Immature natural killer cell (primary cell): ENCODE measurements at regions not wholly inside any gene's neighbourhood (a gene's known extent, or its start where the extent isn't known, plus 50 kb on each side); places are given as distances from the start of the nearest gene placed in this dataset.

ENCODE experiments used
- DNase-seq, 3 donors: peaks; one replicate each; pipeline ENCODE4 v3.0.0; 2022; ENCODE audit warnings: mixed read lengths in 1 of 3
- H3K27ac Mint-ChIP-seq, 6 donors: one replicate each; pipeline ENCODE4 v1.8.0; 2020; ENCODE audit warnings: mixed read lengths in 6 of 6, mild to moderate bottlenecking in 5 of 6, inconsistent platforms in 4 of 6, moderate library complexity in 3 of 6
- H3K27me3 Mint-ChIP-seq, 3 donors: one replicate each; pipeline ENCODE4 v1.8.0; 2020 to 2021; ENCODE audit warnings: low read depth in 3 of 3, mild to moderate bottlenecking in 3 of 3, mixed read lengths in 3 of 3, moderate library complexity in 3 of 3, inconsistent platforms in 1 of 3
- H3K36me3 Mint-ChIP-seq, 3 donors: one replicate each; pipeline ENCODE4 v1.8.0; 2020; ENCODE audit warnings: mixed read lengths in 3 of 3, inconsistent platforms in 2 of 3, mild to moderate bottlenecking in 2 of 3
- H3K4me1 Mint-ChIP-seq, 2 donors: one replicate each; pipeline ENCODE4 v1.8.0; 2020; ENCODE audit warnings: inconsistent platforms in 2 of 2, mild to moderate bottlenecking in 2 of 2, mixed read lengths in 2 of 2, moderate library complexity in 1 of 2
- H3K4me3 Mint-ChIP-seq, 5 donors: one replicate each; pipeline ENCODE4 v1.8.0; 2020; ENCODE audit warnings: mild to moderate bottlenecking in 5 of 5, mixed read lengths in 5 of 5, inconsistent platforms in 3 of 5, moderate library complexity in 3 of 5
- H3K9me3 Mint-ChIP-seq, 6 donors: one replicate each; pipeline ENCODE4 v1.8.0; 2020; ENCODE audit warnings: mild to moderate bottlenecking in 6 of 6, mixed read lengths in 6 of 6, inconsistent platforms in 4 of 6, moderate library complexity in 3 of 6

DNA sequence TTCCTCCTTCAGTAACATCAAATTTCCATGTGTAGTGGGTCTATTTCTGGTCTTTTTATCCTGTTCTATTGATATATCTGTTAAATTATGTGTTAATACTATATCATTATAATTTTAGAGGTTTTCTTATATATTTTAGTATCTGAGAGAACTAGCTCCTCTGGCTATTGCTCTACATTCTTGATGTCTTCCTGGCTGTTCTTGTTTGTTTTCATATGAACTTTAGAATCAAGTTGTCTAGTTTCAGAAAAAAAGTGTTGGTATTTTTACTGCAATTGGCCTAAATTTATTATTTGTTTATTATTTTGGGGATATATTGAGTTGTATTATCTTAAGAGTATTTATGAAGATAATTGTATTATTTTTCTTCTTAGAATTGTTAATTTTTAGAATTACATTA is 128.0 kb upstream of the ZNF618 start:
- Mint-ChIP-seq H3K27me3 (peaks cover 5 to 11% (median 7%) of the 10 kb centered on the region in 3 donors), H3K9me3 (peaks cover 7 to 26% (median 12%) of the 10 kb centered on the region in 6 donors), H3K36me3 (peaks cover 4 to 20% (median 9%) of the 10 kb centered on the region in 3 donors), H3K4me3 (no peak overlapping the region), H3K4me1 (no peaks in the 10 kb centered on the region), H3K27ac (no peak overlapping the region)
- no peak for DNase-seq

DNA sequence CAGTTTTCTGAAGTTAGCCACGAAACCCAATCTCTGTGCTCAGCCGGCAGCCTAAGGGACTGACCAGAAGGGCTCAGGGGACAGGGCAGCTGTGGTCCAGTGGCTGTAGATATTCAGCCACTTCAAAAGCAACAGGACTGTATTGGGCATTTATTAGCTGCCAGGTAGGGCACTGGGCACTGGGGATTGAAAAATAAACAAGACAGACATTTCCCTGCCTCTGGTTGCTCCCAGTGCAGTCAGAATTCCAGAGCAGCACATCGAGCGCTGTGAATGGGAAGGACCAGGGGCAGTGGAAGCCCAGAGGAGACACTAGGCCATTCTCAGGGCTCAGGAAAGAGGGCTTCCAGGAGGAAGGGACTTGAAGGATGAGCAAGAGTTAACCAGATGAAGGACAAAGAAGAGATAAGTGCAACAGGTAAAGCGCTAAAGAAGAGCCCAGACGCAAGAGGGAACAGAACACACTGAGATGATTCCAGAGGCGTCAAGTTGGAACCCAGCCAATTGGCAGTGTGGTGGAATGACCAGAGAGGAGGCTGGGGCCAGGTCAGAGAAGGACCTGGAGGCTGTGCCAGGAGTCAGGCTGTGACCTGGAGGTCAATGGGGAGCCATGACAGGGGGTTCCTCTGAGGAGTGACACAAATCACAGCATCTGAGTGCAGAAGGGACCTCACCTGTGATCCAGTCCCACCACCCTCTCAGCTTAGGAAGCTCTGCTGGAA is 122.5 kb upstream of the ZNF618 start:
- Mint-ChIP-seq H3K4me3 (no peak overlapping the region), H3K4me1 (peaks cover 2 to 7% of the 10 kb centered on the region in 2 donors), H3K36me3 (peaks cover 0 to 8% (median 3%) of the 10 kb centered on the region in 3 donors), H3K27ac (no peak overlapping the region), H3K9me3 (peaks cover 3 to 17% (median 7%) of the 10 kb centered on the region in 6 donors), H3K27me3 (peaks cover 5 to 12% (median 9%) of the 10 kb centered on the region in 3 donors)
- no peak for DNase-seq

DNA sequence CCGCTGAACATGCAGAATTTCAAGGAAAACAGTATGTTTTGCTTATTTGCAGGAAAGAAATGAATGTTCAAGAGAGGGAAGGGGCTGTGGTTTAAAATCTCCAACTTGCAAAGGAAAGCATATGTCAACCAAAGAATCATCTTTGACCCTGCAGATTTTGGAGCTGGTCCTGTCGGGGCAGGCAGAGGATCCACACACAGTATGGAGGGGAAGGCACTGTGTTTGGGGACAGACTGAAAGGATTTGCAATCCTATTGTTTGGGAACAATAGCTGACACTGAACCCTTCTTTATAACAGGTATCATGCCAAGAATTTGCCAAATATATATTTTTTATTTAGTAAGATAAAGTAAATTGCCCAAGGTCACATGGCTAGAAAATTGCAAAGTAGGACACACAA is 121.4 kb upstream of the ZNF618 start:
- Mint-ChIP-seq H3K9me3 (peaks cover 0 to 15% (median 7%) of the 10 kb centered on the region in 6 donors), H3K4me3 (no peak overlapping the region), H3K36me3 (peaks cover 3 to 7% (median 7%) of the 10 kb centered on the region in 3 donors), H3K27ac (no peak overlapping the region), H3K4me1 (peaks cover 2 to 7% of the 10 kb centered on the region in 2 donors), H3K27me3 (peaks cover 4 to 16% (median 5%) of the 10 kb centered on the region in 3 donors)
- no peak for DNase-seq

DNA sequence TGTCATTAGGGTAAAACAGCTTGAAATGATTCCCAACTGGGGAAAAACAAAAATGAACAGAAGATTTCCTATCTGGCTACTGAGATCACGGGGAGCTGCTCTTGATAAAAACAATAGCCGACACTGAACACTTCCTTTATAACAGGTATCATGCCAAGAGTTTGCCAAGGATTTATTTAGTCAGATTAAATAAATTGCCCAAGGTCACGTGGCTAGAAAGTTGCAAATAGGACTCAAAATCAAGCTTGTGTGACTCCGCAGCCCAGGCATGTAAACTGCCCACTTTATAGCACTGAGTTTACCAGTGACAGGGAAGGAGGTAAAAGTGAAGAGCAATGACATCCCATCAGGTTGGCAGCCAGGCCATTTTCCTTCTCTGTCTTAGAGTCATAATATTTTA is 120.7 kb upstream of the ZNF618 start:
- Mint-ChIP-seq H3K4me1 (peaks cover 2 to 7% of the 10 kb centered on the region in 2 donors), H3K36me3 (peaks cover 3 to 7% (median 7%) of the 10 kb centered on the region in 3 donors), H3K4me3 (no peak overlapping the region), H3K27ac (no peak overlapping the region), H3K27me3 (peaks cover 4 to 16% (median 5%) of the 10 kb centered on the region in 3 donors), H3K9me3 (peaks cover 0 to 9% (median 7%) of the 10 kb centered on the region in 6 donors)
- no peak for DNase-seq

DNA sequence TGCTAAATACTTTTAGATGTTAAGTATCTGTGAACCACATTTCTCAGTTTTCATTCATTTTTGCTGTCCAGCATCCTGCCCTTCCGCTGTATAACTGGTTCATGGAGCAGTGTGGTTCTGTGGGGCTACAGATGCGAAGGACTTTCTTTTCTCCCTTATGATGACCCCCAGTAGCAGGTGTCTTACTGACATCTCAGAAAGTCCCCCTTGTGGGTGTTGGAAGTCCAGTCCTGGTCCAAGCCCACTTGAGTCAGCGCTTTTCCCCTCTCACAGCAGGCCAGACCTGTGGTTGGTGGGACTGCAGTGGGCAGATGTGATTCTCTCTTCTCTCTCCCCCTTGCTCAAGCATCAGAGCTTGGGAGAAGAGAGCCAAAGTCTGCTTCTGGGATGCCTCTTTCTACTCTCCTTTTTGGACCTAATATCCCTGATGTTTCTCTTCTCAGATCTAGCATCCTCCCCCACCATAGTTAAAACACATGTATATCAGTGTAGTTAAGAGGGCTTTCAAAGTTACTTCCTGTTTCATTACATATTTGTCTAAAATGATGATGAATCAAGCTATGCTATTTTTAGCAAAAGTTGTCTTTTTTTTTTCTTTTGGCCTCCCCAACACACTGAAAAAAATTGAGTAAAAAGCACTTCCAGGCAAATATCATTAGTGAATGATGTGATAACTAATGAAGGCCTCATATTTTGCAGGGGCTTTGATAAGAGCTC is 119.5 kb upstream of the ZNF618 start:
- peaks cover 0 to 9% (median 7%) of the 10 kb centered on the region in 6 donors for H3K9me3 Mint-ChIP-seq
- peaks cover 3 to 7% (median 7%) of the 10 kb centered on the region in 3 donors for H3K36me3 Mint-ChIP-seq
- peaks cover 2 to 19% (median 5%) of the 10 kb centered on the region in 3 donors for H3K27me3 Mint-ChIP-seq
- H3K4me1 Mint-ChIP-seq = peaks cover 2 to 7% of the 10 kb centered on the region in 2 donors
- H3K4me3 Mint-ChIP-seq = no peak overlapping the region
- no peak for DNase-seq
- H3K27ac Mint-ChIP-seq = no peak overlapping the region

DNA sequence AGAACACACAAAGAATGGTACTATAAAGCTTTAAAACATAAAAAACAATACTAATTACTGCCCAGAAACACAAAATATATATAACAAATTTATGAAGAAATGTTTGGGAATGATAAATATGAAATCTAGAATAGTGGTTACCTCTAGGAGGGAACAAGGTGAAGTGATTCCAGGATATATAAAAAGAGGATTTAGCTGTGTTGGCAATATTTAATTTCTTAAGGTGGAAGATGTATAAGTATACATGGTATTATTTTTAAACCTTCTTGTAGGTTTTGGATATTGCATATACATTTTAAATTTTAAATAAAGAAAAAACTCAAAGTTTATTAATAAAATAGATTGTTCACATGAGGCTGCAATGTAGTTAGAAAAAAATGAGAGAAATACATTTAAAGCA is 112.7 kb upstream of the ZNF618 start:
- no peak for DNase-seq
- Mint-ChIP-seq H3K4me1 (peaks cover 17 to 19% of the 10 kb centered on the region in 2 donors), H3K9me3 (peaks cover 0 to 18% (median 7%) of the 10 kb centered on the region in 6 donors), H3K36me3 (peaks cover 3 to 11% (median 11%) of the 10 kb centered on the region in 3 donors), H3K4me3 (no peak overlapping the region), H3K27me3 (peaks cover 0 to 14% (median 0%) of the 10 kb centered on the region in 3 donors), H3K27ac (no peak overlapping the region)

DNA sequence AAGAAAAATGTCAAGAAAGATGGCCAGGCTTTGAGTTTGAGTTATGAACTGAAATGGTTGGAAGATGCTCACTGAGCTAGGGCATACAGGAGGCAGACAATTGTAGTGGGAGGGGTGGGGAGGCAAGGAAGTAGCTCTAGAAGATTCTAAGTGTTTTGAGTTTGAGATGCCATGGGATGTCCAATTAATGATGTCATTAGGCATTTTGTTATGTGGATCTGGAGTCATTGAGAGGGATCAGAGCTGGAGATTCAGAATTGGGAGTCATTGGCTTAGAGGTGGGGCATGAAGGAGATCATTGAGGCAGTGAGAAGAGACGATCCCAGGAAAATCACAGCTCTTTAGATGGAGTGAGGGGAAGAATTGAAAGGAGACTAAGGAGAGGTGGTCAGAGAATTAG is 111.5 kb upstream of the ZNF618 start:
- Mint-ChIP-seq H3K4me1 (peaks cover 17 to 19% of the 10 kb centered on the region in 2 donors), H3K27me3 (peaks cover 0 to 9% (median 0%) of the 10 kb centered on the region in 3 donors), H3K36me3 (peaks cover under 1 to 5% (median 4%) of the 10 kb centered on the region in 3 donors), H3K27ac (no peak overlapping the region), H3K4me3 (no peak overlapping the region), H3K9me3 (peaks cover 0 to 11% (median 1%) of the 10 kb centered on the region in 6 donors)
- no peak for DNase-seq

DNA sequence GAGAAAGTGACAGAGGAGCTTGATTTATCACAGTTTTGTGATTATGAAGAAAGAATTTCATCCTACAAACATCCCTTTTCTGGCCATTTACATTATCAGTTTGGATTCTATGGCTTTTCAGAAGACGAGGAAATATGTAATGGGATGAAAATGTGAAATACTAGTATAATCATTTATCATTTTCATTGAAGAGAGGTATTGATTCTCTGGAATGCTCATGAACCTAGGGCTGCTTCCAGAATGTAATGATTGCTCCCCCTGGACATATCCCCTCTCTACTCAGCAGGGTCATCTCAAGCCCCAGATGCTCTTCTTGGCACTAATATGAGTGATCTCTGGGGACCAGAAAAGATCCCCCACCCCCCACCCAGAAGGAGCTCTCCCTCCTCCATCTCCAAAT is 106.7 kb upstream of the ZNF618 start:
- H3K27me3 Mint-ChIP-seq = peaks cover 0 to 8% (median 5%) of the 10 kb centered on the region in 3 donors
- no peak for DNase-seq
- peaks cover 0 to 9% (median 0%) of the 10 kb centered on the region in 6 donors for H3K9me3 Mint-ChIP-seq
- H3K4me1 Mint-ChIP-seq = peaks cover 17 to 19% of the 10 kb centered on the region in 2 donors
- H3K27ac Mint-ChIP-seq = no peak overlapping the region
- H3K4me3 Mint-ChIP-seq = no peak overlapping the region
- peaks cover 0 to 4% (median 4%) of the 10 kb centered on the region in 3 donors for H3K36me3 Mint-ChIP-seq

DNA sequence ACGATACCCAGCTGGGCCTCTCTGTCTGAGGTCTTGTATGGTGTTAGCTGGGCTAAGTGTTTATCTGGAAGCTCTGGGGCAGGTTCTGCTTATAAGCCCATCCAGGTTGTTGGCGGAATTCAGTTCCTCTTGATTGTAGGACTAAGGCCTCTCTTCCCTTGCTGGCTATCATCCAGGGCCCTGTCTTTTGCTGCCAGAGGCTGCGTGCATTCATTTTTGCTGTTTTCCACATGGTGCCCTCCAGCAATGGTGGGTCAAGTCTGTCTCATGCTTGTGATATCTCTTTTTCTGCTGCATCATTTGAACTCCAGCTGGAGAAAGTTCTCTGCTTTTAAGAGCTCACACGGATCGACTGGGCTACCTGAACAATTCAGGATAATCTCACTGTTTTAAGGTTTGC is 105.7 kb upstream of the ZNF618 start:
- Mint-ChIP-seq H3K27ac (no peak overlapping the region), H3K27me3 (peaks cover 1 to 10% (median 5%) of the 10 kb centered on the region in 3 donors), H3K4me3 (no peak overlapping the region), H3K4me1 (peaks cover 17 to 19% of the 10 kb centered on the region in 2 donors), H3K36me3 (peaks cover 0 to 4% (median 0%) of the 10 kb centered on the region in 3 donors), H3K9me3 (peaks cover 0 to 9% (median 0%) of the 10 kb centered on the region in 6 donors)
- DNase-seq = no peak

DNA sequence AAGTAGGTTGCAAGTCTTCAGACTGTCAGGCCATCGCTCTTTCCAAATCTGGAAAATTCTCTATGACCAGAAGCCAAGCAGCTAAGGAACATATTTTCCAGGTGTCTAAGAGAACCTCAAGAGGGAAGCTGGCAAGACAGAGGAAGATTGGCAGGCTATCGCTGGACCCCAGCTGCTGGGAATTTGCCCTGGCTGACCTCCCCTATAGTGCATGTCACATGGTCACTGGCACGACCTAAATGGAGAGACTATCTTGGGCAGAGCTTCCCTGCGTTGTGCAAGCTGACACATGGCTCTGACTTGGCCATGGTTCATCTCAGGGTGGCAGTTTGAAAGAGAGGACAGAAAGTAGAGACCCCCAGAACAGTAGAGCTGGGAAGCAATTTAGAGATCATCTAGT is 104.9 kb upstream of the ZNF618 start:
- Mint-ChIP-seq H3K27me3 (peaks cover 1 to 8% (median 5%) of the 10 kb centered on the region in 3 donors), H3K27ac (no peak overlapping the region), H3K36me3 (peaks cover 0 to 4% (median 0%) of the 10 kb centered on the region in 3 donors), H3K9me3 (peaks cover 0 to 9% (median 0%) of the 10 kb centered on the region in 6 donors), H3K4me1 (peaks cover 17 to 19% of the 10 kb centered on the region in 2 donors), H3K4me3 (no peak overlapping the region)
- DNase-seq = no peak

DNA sequence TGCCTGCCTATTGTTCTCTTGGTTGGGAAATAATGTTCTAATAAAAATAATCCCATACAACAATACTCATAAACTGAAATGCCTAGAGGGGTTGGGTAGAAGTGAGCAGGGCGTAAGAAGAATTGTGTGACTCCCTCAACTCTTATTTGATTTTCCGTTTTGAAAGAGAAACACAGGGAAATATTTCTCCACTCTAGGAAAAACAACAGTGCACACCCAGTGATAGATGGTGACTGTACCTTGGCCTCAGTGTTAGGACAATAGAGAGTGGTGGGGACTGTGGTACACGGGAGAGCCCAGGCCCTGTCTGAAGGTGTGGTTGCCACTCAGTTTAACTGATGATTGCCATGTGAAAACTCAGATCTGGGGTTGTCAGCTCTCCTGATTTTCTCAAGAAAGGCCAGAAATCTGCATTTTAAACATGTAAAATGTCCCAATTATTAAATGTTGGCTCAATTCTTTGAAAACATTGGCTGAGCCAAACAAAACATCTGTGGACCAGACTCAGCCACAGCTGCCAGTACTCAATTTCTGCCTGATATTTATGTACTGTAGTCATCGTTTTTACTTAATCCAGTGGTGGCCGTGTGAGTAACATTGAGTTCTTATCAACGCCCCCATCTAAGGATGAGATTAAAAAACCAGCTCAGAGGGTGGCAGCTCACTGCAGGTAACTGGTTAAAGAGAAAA is 103.8 kb upstream of the ZNF618 start:
- no peak overlapping the region for H3K4me3 Mint-ChIP-seq
- peaks cover 0 to 1% (median 0%) of the 10 kb centered on the region in 6 donors for H3K9me3 Mint-ChIP-seq
- H3K27me3 Mint-ChIP-seq = peaks cover 1 to 10% (median 5%) of the 10 kb centered on the region in 3 donors
- H3K27ac Mint-ChIP-seq = no peak overlapping the region
- H3K4me1 Mint-ChIP-seq = peaks cover 8 to 10% of the 10 kb centered on the region in 2 donors
- no peaks in the 10 kb centered on the region for H3K36me3 Mint-ChIP-seq
- DNase-seq = no peak

DNA sequence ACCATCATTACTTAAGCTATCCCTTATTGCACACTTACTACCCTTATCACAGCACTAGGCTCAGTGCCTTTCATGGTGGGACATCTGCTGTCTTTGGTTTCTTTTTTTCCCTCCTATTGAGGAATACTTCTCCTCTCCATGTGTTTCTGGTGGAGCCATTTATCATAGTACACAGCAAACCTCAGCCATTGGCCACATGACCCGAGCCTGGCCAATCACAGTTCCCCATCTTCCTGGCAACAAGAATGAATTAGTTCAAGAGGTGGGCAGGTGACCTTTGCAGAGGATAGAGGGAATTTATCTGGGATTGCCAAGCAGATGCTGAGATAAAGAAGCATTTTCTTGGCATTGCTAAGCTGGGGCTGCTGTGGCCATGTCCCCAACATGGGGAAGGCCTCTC is 101.1 kb upstream of the ZNF618 start:
- DNase-seq = no peak
- H3K36me3 Mint-ChIP-seq = no peaks in the 10 kb centered on the region
- no peak overlapping the region for H3K27ac Mint-ChIP-seq
- H3K27me3 Mint-ChIP-seq = peaks cover 3 to 10% (median 5%) of the 10 kb centered on the region in 3 donors
- H3K9me3 Mint-ChIP-seq = no peaks in the 10 kb centered on the region
- H3K4me3 Mint-ChIP-seq = no peak overlapping the region
- H3K4me1 Mint-ChIP-seq = no peaks in the 10 kb centered on the region

DNA sequence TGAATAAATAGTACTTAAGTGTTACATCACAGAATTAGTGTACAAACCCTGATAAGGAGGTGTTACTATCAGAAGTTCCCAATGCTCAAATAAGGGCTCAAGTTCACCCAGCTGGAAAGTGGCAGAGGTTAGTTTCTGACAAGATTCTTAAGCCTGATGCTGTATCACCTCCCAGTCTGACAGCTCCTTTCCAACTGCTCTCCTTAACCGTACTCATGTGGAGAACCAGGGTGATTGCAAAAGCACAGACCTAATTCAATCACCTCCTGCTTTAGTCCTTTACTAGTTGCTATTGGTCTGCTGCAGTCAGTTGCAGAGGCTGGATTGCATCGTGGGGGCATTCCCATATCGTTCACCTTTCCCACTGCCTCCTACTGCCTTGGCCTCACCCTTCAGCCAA is 100.4 kb upstream of the ZNF618 start:
- Mint-ChIP-seq H3K4me3 (no peak overlapping the region), H3K4me1 (no peaks in the 10 kb centered on the region), H3K9me3 (no peaks in the 10 kb centered on the region), H3K27ac (no peak overlapping the region), H3K27me3 (peaks cover 3 to 8% (median 4%) of the 10 kb centered on the region in 3 donors), H3K36me3 (no peaks in the 10 kb centered on the region)
- DNase-seq = no peak
